BE2C (cell line): ENCODE measurements at regions not wholly inside any gene's neighbourhood (a gene's known extent, or its start where the extent isn't known, plus 50 kb on each side); places are given as distances from the start of the nearest gene placed in this dataset.
A peak's percentile ranks its signal among the peaks of the same experiment; 100 is the strongest.
"Not testable (repeated sequence)": the region's sequence is repeated elsewhere in the genome, so short reads cannot be mapped to it uniquely, and the experiment has no call there.

ENCODE experiments used
- DNase-seq: peaks from one replicate; pipeline ENCODE4 v3.0.0-alpha.2; 2020
- H3K27me3 ChIP-seq: fragments of 250-450 bp; sonication (Bioruptor Pico); 2 replicates; pipeline ENCODE4 v1.5.1; 2020; ENCODE audit warnings: mild to moderate bottlenecking
- H3K36me3 ChIP-seq: fragments of 250-450 bp; sonication (Bioruptor Pico); 2 replicates; pipeline ENCODE4 v1.5.1; 2020; ENCODE audit warnings: mild to moderate bottlenecking
- H3K4me1 ChIP-seq: fragments of 250-450 bp; sonication (Bioruptor Pico); 2 replicates; pipeline ENCODE4 v1.5.1; 2020
- H3K4me3 ChIP-seq: 2 replicates; pipeline ENCODE4 v1.5.1; 2011; ENCODE audit warnings: low read depth, low read length
- H3K9me3 ChIP-seq: fragments of 250-450 bp; sonication (Bioruptor Pico); 2 replicates; pipeline ENCODE4 v1.5.1; 2020
- TF ChIP-seq, protein P1 (sequence below): IDR thresholded peaks from 2 replicates; pipeline ENCODE4 v1.5.1; 2012; ENCODE audit warnings: mild to moderate bottlenecking, low read depth, low read length

DNA sequence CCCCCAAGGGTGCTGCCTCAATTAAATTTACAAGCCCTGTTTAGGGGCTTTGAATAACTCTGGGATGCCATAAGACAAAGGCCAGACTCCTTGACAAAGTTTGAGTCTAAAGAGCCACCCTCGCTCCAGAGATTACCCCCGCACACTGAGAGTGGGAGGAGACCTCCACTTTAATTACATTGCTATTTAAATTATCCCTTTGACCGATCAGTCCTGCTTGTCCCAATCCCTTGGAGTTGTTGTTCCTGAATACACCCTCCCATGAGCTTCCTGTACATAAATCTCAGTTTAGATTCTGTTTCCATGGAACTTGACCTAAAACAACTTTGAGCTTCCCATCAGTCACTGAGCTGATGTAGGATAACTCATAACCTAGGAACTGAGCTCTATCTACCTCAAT, 596.3 kb downstream of the PYDC2 start:
- DNase-seq, result no peak
- Histone ChIP-seq H3K4me3 (no peak overlapping the region), H3K4me1 (no peaks in the 10 kb centered on the region), H3K36me3 (no peaks in the 10 kb centered on the region), H3K9me3 (no peaks in the 10 kb centered on the region), H3K27me3 (no peaks in the 10 kb centered on the region)
- TF ChIP-seq, protein P1, sequence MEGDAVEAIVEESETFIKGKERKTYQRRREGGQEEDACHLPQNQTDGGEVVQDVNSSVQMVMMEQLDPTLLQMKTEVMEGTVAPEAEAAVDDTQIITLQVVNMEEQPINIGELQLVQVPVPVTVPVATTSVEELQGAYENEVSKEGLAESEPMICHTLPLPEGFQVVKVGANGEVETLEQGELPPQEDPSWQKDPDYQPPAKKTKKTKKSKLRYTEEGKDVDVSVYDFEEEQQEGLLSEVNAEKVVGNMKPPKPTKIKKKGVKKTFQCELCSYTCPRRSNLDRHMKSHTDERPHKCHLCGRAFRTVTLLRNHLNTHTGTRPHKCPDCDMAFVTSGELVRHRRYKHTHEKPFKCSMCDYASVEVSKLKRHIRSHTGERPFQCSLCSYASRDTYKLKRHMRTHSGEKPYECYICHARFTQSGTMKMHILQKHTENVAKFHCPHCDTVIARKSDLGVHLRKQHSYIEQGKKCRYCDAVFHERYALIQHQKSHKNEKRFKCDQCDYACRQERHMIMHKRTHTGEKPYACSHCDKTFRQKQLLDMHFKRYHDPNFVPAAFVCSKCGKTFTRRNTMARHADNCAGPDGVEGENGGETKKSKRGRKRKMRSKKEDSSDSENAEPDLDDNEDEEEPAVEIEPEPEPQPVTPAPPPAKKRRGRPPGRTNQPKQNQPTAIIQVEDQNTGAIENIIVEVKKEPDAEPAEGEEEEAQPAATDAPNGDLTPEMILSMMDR, result no peak

DNA sequence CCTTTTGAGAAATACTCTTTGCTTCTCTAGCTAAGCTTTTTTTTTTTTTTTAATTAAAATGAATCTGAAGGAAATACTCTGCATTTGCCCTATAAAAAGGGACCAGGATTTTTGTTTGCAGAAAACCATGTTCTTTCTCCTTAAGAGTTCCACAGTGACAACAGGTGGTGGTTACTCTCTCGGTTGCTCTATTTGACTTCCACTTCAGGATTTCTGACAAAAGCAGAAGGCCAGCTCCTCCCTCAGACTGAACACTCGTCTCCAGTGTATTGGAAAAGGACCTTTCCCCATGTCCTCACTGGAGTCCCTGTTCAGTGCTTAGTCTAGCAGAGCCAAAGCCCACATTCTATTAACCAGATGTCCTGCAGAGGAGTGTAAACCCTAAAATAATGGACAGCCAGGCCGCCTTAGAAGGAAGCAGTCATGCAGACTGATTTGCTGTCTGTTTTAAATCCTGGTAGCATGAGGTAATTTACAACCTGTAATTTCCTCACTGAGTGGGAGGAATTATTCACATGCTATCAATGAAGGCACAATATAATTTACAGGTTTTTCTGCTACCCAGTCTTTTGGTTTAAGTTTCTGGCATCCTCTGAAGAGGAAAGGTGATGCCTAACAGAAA, 599.3 kb downstream of the PYDC2 start:
- H3K36me3 ChIP-seq, result no peaks in the 10 kb centered on the region
- TF ChIP-seq, protein P1, result no peak
- no peaks in the 10 kb centered on the region for H3K27me3 ChIP-seq
- H3K9me3 ChIP-seq, result no peaks in the 10 kb centered on the region
- no peak overlapping the region for H3K4me3 ChIP-seq
- no peak for DNase-seq
- no peaks in the 10 kb centered on the region for H3K4me1 ChIP-seq

DNA sequence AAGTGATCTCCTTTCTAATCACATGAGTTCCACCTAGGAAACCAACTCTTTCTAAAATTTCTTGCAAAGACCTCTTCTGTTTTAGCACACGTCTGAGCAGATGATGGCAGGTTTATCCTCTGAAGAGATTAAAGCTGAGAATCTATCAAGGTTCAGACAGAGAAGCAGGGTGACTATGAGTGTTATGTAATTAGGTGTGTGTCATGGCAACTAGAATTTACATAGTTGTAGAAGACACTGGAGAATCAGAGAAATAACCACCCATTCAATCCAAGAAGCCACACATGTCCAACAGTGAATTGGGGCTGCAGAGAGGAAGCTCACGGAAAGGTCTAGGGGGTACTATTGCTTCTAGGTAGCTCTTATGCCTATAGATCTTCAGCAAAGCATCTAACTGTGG, 600.5 kb downstream of the PYDC2 start:
- H3K27me3 ChIP-seq, result no peaks in the 10 kb centered on the region
- TF ChIP-seq, protein P1, result no peak

DNA sequence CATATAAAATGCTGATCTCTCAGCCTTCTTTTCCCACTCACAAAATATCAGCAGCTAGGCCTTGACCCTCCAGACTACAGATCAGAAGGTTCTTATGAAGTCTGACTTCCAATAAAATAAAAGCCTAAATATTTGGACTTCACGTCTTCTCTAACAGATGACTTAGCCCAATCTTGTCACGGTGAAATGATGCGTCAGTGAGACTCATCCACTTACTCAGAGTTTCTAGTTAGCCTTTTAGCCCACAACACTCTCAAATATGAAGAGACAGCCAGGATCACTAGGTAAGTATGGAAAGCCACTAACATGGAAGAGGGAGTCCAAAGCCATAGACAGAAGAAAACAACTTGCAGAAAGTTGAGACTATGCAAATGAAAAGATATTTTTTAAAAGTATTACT, 601.2 kb downstream of the PYDC2 start:
- Histone ChIP-seq H3K4me3 (no peak overlapping the region), H3K36me3 (no peaks in the 10 kb centered on the region), H3K9me3 (no peaks in the 10 kb centered on the region), H3K4me1 (no peaks in the 10 kb centered on the region), H3K27me3 (no peaks in the 10 kb centered on the region)
- TF ChIP-seq, protein P1, result no peak
- DNase-seq, result no peak

More for the DNA sequence above, 600.5 kb downstream of the PYDC2 start:
- Histone ChIP-seq H3K4me3 (no peak overlapping the region), H3K9me3 (no peaks in the 10 kb centered on the region), H3K4me1 (no peaks in the 10 kb centered on the region), H3K36me3 (no peaks in the 10 kb centered on the region)
- no peak for DNase-seq

DNA sequence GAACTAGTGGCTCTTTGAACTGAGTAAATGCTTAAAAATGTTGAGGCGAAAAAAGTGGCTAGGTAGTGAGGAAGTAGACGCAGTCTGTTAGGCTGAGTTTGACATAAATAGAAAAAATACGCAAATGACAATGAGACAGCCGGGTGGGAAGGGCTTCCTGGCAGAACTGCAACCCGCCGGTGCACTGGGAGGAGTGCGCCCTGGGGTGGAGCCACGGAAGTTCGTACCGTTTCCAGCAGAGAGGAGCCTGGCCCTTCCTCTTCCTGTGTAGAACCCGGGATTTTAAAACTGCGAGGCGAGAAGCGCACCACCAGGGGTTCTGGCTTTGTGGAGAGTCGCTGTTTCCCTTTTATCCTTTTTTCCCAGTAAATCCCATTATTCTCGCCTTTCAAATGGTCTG, 602.6 kb downstream of the PYDC2 start:
- Histone ChIP-seq H3K27me3 (no peaks in the 10 kb centered on the region), H3K4me1 (no peaks in the 10 kb centered on the region), H3K9me3 (no peaks in the 10 kb centered on the region), H3K4me3 (peak overlapping the region; percentile 19; the same call in 1 of the 2 replicates), H3K36me3 (no peaks in the 10 kb centered on the region)
- DNase-seq, result peak; percentile 16
- TF ChIP-seq, protein P1, result no peak

DNA sequence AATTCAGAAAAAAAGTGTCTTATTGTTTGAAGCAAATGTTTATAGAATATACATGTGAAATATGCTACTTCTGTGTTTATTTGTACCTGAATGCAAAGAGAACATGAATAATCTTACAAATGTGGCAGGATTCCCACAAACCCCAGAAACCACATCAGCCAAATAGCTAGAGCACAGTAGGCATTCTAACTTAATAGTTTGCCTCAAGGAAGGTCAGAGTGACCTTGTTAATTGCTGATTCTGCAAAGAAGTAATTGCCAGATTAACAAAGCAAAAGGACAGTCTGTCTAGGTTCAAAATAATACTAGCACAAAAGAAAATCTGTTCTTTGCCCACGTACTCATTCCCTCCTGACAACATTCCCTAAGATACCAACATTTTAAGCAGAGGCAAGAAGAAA, 604.0 kb downstream of the PYDC2 start:
- Histone ChIP-seq H3K9me3 (no peaks in the 10 kb centered on the region), H3K4me1 (no peaks in the 10 kb centered on the region), H3K36me3 (no peaks in the 10 kb centered on the region), H3K4me3 (no peak overlapping the region), H3K27me3 (no peaks in the 10 kb centered on the region)
- no peak for DNase-seq
- TF ChIP-seq, protein P1, result no peak

DNA sequence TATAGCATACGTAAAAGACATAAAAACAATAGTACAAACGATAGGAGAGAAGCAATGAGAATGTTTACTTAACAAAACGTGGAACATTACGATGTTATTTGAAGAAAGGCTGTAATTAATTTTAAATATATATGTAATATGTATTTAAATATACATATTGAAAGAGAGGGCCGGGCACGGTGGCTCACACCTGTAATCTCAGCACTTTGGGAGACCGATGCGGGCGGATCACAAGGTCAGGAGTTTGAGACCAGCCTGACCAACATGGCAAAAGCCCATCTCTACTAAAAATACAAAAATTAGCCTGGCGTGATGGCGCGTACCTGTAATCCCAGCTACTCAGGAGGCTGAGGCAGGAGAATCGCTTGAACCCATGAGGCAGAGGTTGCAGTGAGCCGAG, 605.3 kb downstream of the PYDC2 start:
- H3K27me3 ChIP-seq, H3K4me3 ChIP-seq, H3K36me3 ChIP-seq, H3K9me3 ChIP-seq, H3K4me1 ChIP-seq, DNase-seq: not testable (repeated sequence)
